ENCODE measurements at regions not wholly inside any gene's neighbourhood (a gene's known extent, or its start where the extent isn't known, plus 50 kb on each side); places are given as distances from the start of the nearest gene placed in this dataset.

DNA sequence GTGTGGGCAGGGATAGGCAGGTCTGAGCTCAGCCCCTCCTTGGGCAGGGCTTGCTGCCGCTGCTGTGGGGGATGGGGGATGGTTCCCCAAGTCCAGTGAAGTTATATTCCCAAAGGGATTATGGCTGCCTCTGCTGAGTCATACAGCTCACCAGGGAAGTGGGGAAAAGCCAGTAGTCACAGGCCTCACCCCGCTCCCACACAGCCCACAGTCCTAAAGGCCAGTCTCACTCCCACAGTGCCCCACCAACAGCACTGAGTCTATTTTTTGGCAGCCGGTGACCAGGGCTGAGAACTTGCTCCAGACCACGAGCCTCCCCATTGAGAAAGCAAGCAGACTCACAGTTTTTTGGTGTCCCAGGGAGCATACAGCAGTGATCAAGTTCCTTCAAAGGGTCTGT is 173.3 kb downstream of the OSR1 start:
- no peaks in the 10 kb centered on the region for H3K27me3 ChIP-seq
- H3K36me3 ChIP-seq = no peaks in the 10 kb centered on the region
- no peaks in the 10 kb centered on the region for H3K4me1 ChIP-seq
- TF ChIP-seq, protein P1, sequence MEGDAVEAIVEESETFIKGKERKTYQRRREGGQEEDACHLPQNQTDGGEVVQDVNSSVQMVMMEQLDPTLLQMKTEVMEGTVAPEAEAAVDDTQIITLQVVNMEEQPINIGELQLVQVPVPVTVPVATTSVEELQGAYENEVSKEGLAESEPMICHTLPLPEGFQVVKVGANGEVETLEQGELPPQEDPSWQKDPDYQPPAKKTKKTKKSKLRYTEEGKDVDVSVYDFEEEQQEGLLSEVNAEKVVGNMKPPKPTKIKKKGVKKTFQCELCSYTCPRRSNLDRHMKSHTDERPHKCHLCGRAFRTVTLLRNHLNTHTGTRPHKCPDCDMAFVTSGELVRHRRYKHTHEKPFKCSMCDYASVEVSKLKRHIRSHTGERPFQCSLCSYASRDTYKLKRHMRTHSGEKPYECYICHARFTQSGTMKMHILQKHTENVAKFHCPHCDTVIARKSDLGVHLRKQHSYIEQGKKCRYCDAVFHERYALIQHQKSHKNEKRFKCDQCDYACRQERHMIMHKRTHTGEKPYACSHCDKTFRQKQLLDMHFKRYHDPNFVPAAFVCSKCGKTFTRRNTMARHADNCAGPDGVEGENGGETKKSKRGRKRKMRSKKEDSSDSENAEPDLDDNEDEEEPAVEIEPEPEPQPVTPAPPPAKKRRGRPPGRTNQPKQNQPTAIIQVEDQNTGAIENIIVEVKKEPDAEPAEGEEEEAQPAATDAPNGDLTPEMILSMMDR (IDR thresholded peaks at IDR 0.05) = no peak
- DNase-seq = no peak
- no peak overlapping the region for H3K4me3 ChIP-seq
- no peak for ATAC-seq
- H3K9me3 ChIP-seq = no peaks in the 10 kb centered on the region
- no peak overlapping the region for H3K27ac ChIP-seq
- intact Hi-C loops (cut with DNase I) = no loop called here

- H3K36me3 ChIP-seq = no peaks in the 10 kb centered on the region
- H3K4me1 ChIP-seq = no peaks in the 10 kb centered on the region
- ATAC-seq (peak; percentile 40), DNase-seq (no peak)
- intact Hi-C loops (cut with DNase I) = no loop called here
- no peak overlapping the region for H3K27ac ChIP-seq
- H3K27me3 ChIP-seq = no peaks in the 10 kb centered on the region
- H3K9me3 ChIP-seq = no peaks in the 10 kb centered on the region
- TF ChIP-seq, protein P1 (IDR thresholded peaks at IDR 0.05) = no peak
- no peak overlapping the region for H3K4me3 ChIP-seq
Measured at GRCh38 chr2:19178175-19178574, 180.2 kb downstream of the OSR1 start.

DNA sequence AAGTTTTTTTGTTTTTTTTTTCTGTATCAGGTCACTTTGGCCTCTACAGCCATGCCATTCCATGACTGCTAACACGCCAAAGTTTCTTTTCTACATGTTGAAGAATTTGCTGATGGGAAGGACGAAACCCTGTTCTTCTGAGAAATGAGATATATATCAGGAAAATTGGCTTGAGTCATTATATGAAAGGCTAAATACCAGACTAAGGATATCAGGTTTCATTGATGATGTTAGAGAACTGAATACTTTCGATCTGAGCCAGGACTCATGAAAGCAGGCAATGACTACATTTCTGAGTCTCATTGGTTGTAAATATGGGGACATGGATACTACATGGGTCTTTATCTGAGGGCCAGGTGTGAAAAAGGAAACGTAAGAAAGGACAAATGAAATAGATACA is 181.4 kb downstream of the OSR1 start:
- intact Hi-C loops (cut with DNase I) = no loop called here
- Histone ChIP-seq H3K4me1 (no peaks in the 10 kb centered on the region), H3K9me3 (no peaks in the 10 kb centered on the region), H3K36me3 (no peaks in the 10 kb centered on the region), H3K27ac (no peak overlapping the region), H3K4me3 (no peak overlapping the region), H3K27me3 (no peaks in the 10 kb centered on the region)
- DNase-seq (no peak), ATAC-seq (no peak)
- TF ChIP-seq, protein P1 (IDR thresholded peaks at IDR 0.05) = no peak

DNA sequence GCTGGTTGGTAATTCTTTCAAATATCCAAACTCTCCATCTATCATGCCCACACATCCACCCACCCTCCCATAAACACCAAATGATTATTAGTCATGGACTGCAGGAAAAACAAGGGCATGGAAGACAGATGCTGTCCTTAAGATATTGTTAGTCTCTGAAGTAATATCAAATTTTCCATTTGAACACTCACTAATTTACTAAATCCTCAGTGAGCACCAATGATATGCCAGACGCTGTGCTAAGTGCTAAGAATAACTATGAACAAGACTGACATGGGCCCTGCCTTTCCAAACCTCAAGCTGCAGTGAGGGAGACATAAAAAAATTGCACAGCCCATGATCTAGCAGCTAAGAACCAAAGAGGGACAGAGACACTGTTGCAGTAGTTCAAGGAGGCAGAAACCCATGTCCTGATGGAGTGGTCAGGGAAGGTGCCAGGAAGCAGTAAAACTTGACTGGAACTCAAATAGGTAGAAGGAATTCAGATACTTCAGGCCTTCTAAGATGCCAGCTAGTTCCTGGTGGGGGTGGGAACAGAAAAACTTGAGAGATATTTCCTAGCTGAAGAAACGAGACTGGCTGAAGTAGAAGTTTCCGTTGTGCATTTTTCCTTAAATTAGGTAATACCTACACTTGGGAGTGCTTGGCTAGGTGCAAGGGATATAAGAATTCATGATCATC is 182.1 kb downstream of the OSR1 start:
- Histone ChIP-seq H3K4me3 (no peak overlapping the region), H3K36me3 (no peaks in the 10 kb centered on the region), H3K27me3 (no peaks in the 10 kb centered on the region), H3K4me1 (no peaks in the 10 kb centered on the region), H3K27ac (no peak overlapping the region), H3K9me3 (no peaks in the 10 kb centered on the region)
- TF ChIP-seq, protein P1 (IDR thresholded peaks at IDR 0.05) = no peak
- no peak for DNase-seq
- peak; percentile 55 for ATAC-seq
- intact Hi-C loops (cut with DNase I) = no loop called here

DNA sequence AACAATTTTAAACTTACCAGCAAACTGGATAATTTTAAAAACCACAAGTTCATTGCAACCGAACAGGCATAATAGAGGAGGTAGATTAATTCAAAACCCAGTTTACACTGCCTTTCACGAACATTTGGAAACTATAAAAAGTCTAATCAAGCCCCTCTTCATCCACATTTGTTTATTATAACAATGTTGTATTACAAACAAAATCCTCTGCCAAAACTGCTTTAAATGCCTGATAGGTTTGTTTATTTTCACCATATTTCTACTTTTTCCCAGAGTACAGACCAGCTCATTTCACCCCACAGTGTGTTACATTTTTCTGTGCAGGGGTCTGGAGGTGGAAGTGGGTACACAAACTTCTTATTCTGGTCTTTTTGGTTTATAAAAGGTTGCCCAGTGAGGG is 184.2 kb downstream of the OSR1 start:
- Histone ChIP-seq H3K36me3 (no peaks in the 10 kb centered on the region), H3K9me3 (no peaks in the 10 kb centered on the region), H3K4me3 (no peak overlapping the region), H3K4me1 (no peaks in the 10 kb centered on the region), H3K27ac (no peak overlapping the region), H3K27me3 (no peaks in the 10 kb centered on the region)
- ATAC-seq (no peak), DNase-seq (no peak)
- TF ChIP-seq, protein P1 (IDR thresholded peaks at IDR 0.05) = no peak
- intact Hi-C loops (cut with DNase I) = no loop called here

DNA sequence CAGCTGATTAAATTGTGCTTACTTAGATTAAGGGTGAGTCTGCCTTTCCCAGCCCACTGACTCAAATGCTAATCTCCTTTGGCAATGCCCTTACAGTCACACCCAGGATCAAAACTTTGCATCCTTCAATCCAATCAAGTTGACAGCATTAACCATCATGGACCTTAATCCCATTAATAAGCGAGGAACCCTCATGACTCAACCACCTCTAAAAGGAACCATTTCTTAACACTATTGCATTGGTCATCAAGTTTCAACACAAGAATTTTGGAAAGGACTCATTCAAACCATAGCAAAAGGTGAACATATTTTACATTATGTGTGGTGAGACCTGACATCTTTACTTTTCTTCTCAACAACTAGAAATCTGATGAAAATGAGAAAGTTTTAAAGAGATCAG is 187.0 kb downstream of the OSR1 start:
- no peaks in the 10 kb centered on the region for H3K36me3 ChIP-seq

More for the DNA sequence above, 187.0 kb downstream of the OSR1 start:
- Histone ChIP-seq H3K4me3 (no peak overlapping the region), H3K27me3 (no peaks in the 10 kb centered on the region), H3K4me1 (no peaks in the 10 kb centered on the region), H3K9me3 (no peaks in the 10 kb centered on the region), H3K27ac (no peak overlapping the region)
- ATAC-seq (no peak), DNase-seq (no peak)
- intact Hi-C loops (cut with DNase I) = no loop called here
- TF ChIP-seq, protein P1 (IDR thresholded peaks at IDR 0.05) = no peak

Data from upper lobe of right lung (tissue), 1 donor.